CD4-positive, alpha-beta T cell treated with Interleukin-6 for 4 hours (primary cell): ENCODE measurements at regions not wholly inside any gene's neighbourhood (a gene's known extent, or its start where the extent isn't known, plus 50 kb on each side); places are given as distances from the start of the nearest gene placed in this dataset.
"Not testable (repeated sequence)": the region's sequence is repeated elsewhere in the genome, so short reads cannot be mapped to it uniquely, and the experiment has no call there.

ENCODE experiments used
- DNase-seq: peaks from one replicate; pipeline ENCODE4 v3.0.0-alpha.2; 2020; ENCODE audit warnings: mixed read lengths

- no peak for DNase-seq
Observed at GRCh38 chr1:238628110-238628509, 737.4 kb upstream of the ZP4 start.

- no peak for DNase-seq
Observed at GRCh38 chr1:238624776-238625175, 734.1 kb upstream of the ZP4 start.

- DNase-seq, result no peak
Observed at GRCh38 chr1:238621405-238621804, 730.7 kb upstream of the ZP4 start.

GRCh38 chr1:238619652-238620051 is 728.9 kb upstream of the ZP4 start:
- no peak for DNase-seq

GRCh38 chr1:238611406-238611805 is 720.7 kb upstream of the ZP4 start:
- DNase-seq, result no peak

GRCh38 chr1:238608144-238608543 is 717.4 kb upstream of the ZP4 start:
- DNase-seq, result no peak

GRCh38 chr1:238606896-238607295 is 716.2 kb upstream of the ZP4 start:
- no peak for DNase-seq

GRCh38 chr1:238606457-238606856 is 715.7 kb upstream of the ZP4 start:
- no peak for DNase-seq

GRCh38 chr1:238604357-238604756 is 713.6 kb upstream of the ZP4 start:
- DNase-seq, result no peak

GRCh38 chr1:238601604-238602003 is 710.9 kb upstream of the ZP4 start:
- DNase-seq, result not testable (repeated sequence)

- DNase-seq, result no peak
Observed at GRCh38 chr1:238596703-238597102, 706.0 kb upstream of the ZP4 start.

GRCh38 chr1:238592621-238593020 is 701.9 kb upstream of the ZP4 start:
- DNase-seq, result no peak

GRCh38 chr1:238589843-238590435 is 699.2 kb upstream of the ZP4 start:
- DNase-seq, result no peak

- no peak for DNase-seq
Observed at GRCh38 chr1:238582816-238583215, 692.1 kb upstream of the ZP4 start.

GRCh38 chr1:238581332-238581731 is 690.6 kb upstream of the ZP4 start:
- DNase-seq, result no peak

GRCh38 chr1:238568735-238569134 is 678.0 kb upstream of the ZP4 start:
- DNase-seq, result no peak

GRCh38 chr1:238562341-238562740 is 671.6 kb upstream of the ZP4 start:
- DNase-seq, result no peak

GRCh38 chr1:238558746-238559145 is 668.0 kb upstream of the ZP4 start:
- no peak for DNase-seq

GRCh38 chr1:238558156-238558555 is 667.4 kb upstream of the ZP4 start:
- no peak for DNase-seq

- no peak for DNase-seq
Observed at GRCh38 chr1:238552271-238552670, 661.5 kb upstream of the ZP4 start.

GRCh38 chr1:238549137-238549536 is 658.4 kb upstream of the ZP4 start:
- DNase-seq, result no peak

GRCh38 chr1:238546118-238546517 is 655.4 kb upstream of the ZP4 start:
- no peak for DNase-seq

- DNase-seq, result no peak
Observed at GRCh38 chr1:238537641-238538040, 646.9 kb upstream of the ZP4 start.

- no peak for DNase-seq
Observed at GRCh38 chr1:238530209-238530851, 639.6 kb upstream of the ZP4 start.

GRCh38 chr1:238517711-238518110 is 627.0 kb upstream of the ZP4 start:
- no peak for DNase-seq
